ENCODE measurements at regions not wholly inside any gene's neighbourhood (a gene's known extent, or its start where the extent isn't known, plus 50 kb on each side); places are given as distances from the start of the nearest gene placed in this dataset.

DNA sequence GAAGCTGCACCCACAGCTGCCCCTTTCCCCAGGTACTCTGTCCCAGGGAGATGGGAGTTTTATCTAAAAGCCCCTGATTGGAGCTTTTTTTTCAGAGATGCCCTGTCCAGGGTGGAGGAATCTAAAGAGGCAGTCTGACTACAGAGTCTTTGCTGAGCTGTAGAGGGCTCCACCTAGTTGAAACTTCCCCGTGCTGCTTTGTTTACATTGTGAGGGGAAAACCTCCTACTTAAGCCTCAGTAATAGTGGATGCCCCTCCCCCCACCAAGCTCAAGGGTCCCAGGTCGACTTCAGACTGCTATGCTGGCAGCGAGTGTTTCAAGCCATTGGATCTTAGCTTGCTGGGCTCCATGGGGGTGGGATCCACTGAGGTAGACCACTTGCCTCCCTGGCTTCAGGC, 470.1 kb upstream of the LARGE1 start:
- H3K4me1 ChIP-seq (ENCODE audit: control insufficient read depth, extremely low read depth, insufficient read depth, low read length) = no peaks in the 10 kb centered on the region
- no peak overlapping the region for H2AFZ ChIP-seq (ENCODE audit: low read length)
- no peak overlapping the region for H3K4me2 ChIP-seq (ENCODE audit: extremely low read depth, insufficient read depth, low read length)
- H3K27ac ChIP-seq (ENCODE audit: insufficient read depth, low read length) = no peak overlapping the region
- H3K27me3 ChIP-seq (ENCODE audit: control insufficient read depth, insufficient read depth, low read length) = no peaks in the 10 kb centered on the region
- no peaks in the 10 kb centered on the region for H3K36me3 ChIP-seq (ENCODE audit: control insufficient read depth, insufficient read depth, low read length)
- H3K4me3 ChIP-seq (replicated peaks in 1 of 4; ENCODE audit: control extremely low read depth in 1 of 4, insufficient read depth in 1 of 4, low read depth in 3 of 4, low read length in 4 of 4) = no peak overlapping the region
- no peak overlapping the region for H3K9ac ChIP-seq (ENCODE audit: insufficient read depth, low read length)
- no peaks in the 10 kb centered on the region for H4K20me1 ChIP-seq (ENCODE audit: control insufficient read depth, extremely low read depth, insufficient read depth, low read length)
- H3K79me2 ChIP-seq (ENCODE audit: control insufficient read depth, insufficient read depth, low read length) = no peaks in the 10 kb centered on the region
- DNase-seq (ENCODE audit: low read depth in 2 of 2) = no peak
- TF ChIP-seq, protein P1, sequence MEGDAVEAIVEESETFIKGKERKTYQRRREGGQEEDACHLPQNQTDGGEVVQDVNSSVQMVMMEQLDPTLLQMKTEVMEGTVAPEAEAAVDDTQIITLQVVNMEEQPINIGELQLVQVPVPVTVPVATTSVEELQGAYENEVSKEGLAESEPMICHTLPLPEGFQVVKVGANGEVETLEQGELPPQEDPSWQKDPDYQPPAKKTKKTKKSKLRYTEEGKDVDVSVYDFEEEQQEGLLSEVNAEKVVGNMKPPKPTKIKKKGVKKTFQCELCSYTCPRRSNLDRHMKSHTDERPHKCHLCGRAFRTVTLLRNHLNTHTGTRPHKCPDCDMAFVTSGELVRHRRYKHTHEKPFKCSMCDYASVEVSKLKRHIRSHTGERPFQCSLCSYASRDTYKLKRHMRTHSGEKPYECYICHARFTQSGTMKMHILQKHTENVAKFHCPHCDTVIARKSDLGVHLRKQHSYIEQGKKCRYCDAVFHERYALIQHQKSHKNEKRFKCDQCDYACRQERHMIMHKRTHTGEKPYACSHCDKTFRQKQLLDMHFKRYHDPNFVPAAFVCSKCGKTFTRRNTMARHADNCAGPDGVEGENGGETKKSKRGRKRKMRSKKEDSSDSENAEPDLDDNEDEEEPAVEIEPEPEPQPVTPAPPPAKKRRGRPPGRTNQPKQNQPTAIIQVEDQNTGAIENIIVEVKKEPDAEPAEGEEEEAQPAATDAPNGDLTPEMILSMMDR (conservative IDR thresholded peaks at IDR 0.05 in 1 of 2, IDR thresholded peaks at IDR 0.05 in 1 of 2; ENCODE audit: low read depth in 1 of 2, low read length in 2 of 2) = no peak
- no peak for TF ChIP-seq EZH2 (IDR thresholded peaks at IDR 0.05; ENCODE audit: low read length, missing control alignments)
- no peaks in the 10 kb centered on the region for H3K9me3 ChIP-seq (ENCODE audit: control insufficient read depth, insufficient read depth, low read depth, low read length)

DNA sequence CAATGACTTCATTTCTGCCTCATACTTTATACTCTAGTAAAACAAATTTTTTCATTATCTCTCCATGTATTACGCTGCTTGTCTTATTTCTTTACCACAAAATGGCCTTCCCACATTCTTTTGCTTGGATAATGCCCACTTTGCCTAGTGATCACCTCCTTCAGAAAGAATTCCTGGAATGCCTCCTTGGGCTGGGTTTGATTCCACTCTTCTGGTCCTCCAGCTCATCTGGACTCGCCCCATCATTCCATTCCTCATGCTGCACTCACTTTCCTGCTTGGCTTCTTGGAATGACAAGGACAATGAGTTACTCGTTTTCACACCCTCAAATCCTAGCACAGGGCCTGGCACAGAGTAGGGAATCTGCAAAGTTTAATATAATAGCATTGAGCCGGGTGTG, 475.1 kb upstream of the LARGE1 start:
- Histone ChIP-seq H3K27ac (ENCODE audit: insufficient read depth, low read length) (no peak overlapping the region), H3K9ac (ENCODE audit: insufficient read depth, low read length) (no peak overlapping the region), H3K27me3 (ENCODE audit: control insufficient read depth, insufficient read depth, low read length) (no peaks in the 10 kb centered on the region), H3K4me1 (ENCODE audit: control insufficient read depth, extremely low read depth, insufficient read depth, low read length) (no peaks in the 10 kb centered on the region), H3K4me2 (ENCODE audit: extremely low read depth, insufficient read depth, low read length) (no peak overlapping the region), H2AFZ (ENCODE audit: low read length) (no peak overlapping the region), H3K4me3 (replicated peaks in 1 of 4; ENCODE audit: control extremely low read depth in 1 of 4, insufficient read depth in 1 of 4, low read depth in 3 of 4, low read length in 4 of 4) (no peak overlapping the region), H3K9me3 (ENCODE audit: control insufficient read depth, insufficient read depth, low read depth, low read length) (no peaks in the 10 kb centered on the region), H4K20me1 (ENCODE audit: control insufficient read depth, extremely low read depth, insufficient read depth, low read length) (no peaks in the 10 kb centered on the region), H3K36me3 (ENCODE audit: control insufficient read depth, insufficient read depth, low read length) (no peaks in the 10 kb centered on the region), H3K79me2 (ENCODE audit: control insufficient read depth, insufficient read depth, low read length) (no peaks in the 10 kb centered on the region)
- TF ChIP-seq, protein P1 (conservative IDR thresholded peaks at IDR 0.05 in 1 of 2, IDR thresholded peaks at IDR 0.05 in 1 of 2; ENCODE audit: low read depth in 1 of 2, low read length in 2 of 2) = no peak
- no peak for TF ChIP-seq EZH2 (IDR thresholded peaks at IDR 0.05; ENCODE audit: low read length, missing control alignments)
- DNase-seq (ENCODE audit: low read depth in 2 of 2) = no peak

DNA sequence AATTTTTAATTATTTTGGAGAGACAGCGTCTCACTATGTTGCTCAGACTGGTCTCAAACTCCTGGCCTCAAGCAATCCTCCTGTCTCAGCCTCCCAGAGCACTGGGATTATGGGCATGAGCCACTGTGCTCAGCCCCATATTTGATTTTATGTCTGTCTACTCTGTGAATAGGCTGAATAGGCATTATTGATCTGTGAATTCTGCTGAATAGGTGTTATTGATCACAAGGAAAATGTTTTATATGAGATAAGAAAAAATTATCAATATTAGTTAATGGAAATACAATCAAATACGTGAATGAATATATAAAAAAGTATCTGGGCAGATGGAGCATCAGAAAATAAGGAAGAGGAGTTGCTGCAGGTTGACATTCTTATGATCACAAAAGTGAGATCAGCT, 483.4 kb upstream of the LARGE1 start:
- no peaks in the 10 kb centered on the region for H3K36me3 ChIP-seq (ENCODE audit: control insufficient read depth, insufficient read depth, low read length)
- no peaks in the 10 kb centered on the region for H3K79me2 ChIP-seq (ENCODE audit: control insufficient read depth, insufficient read depth, low read length)
- no peak overlapping the region for H3K4me2 ChIP-seq (ENCODE audit: extremely low read depth, insufficient read depth, low read length)
- TF ChIP-seq, protein P1 (conservative IDR thresholded peaks at IDR 0.05 in 1 of 2, IDR thresholded peaks at IDR 0.05 in 1 of 2; ENCODE audit: low read depth in 1 of 2, low read length in 2 of 2) = no peak
- no peak for TF ChIP-seq EZH2 (IDR thresholded peaks at IDR 0.05; ENCODE audit: low read length, missing control alignments)
- no peak overlapping the region for H3K4me3 ChIP-seq (replicated peaks in 1 of 4; ENCODE audit: control extremely low read depth in 1 of 4, insufficient read depth in 1 of 4, low read depth in 3 of 4, low read length in 4 of 4)
- no peaks in the 10 kb centered on the region for H3K9me3 ChIP-seq (ENCODE audit: control insufficient read depth, insufficient read depth, low read depth, low read length)
- no peak for DNase-seq (ENCODE audit: low read depth in 2 of 2)
- H3K9ac ChIP-seq (ENCODE audit: insufficient read depth, low read length) = no peak overlapping the region
- H3K4me1 ChIP-seq (ENCODE audit: control insufficient read depth, extremely low read depth, insufficient read depth, low read length) = no peaks in the 10 kb centered on the region
- no peak overlapping the region for H3K27ac ChIP-seq (ENCODE audit: insufficient read depth, low read length)
- no peaks in the 10 kb centered on the region for H3K27me3 ChIP-seq (ENCODE audit: control insufficient read depth, insufficient read depth, low read length)
- H4K20me1 ChIP-seq (ENCODE audit: control insufficient read depth, extremely low read depth, insufficient read depth, low read length) = no peaks in the 10 kb centered on the region
- no peak overlapping the region for H2AFZ ChIP-seq (ENCODE audit: low read length)
